HCT116 (cell line): ENCODE measurements at regions not wholly inside any gene's neighbourhood (a gene's known extent, or its start where the extent isn't known, plus 50 kb on each side); places are given as distances from the start of the nearest gene placed in this dataset.

ENCODE experiments used
- ATAC-seq: fragments of 200-7000 bp; cut with Tn5 transposase; 2 replicates; pipeline ENCODE4 v1.9.1; 2020; ENCODE audit warnings: mild to moderate bottlenecking, moderate library complexity
- BruUV-seq: library from RNA; stranded (reverse); fragments of 400-500 nt; replicated peaks from 2 replicates; lab custom pipeline; 2021; lab: Mats Ljungman, UMichigan
- CTCF ChIA-PET: fragments of 300-600 bp; sonication (Branson Sonifier 250); formaldehyde crosslinking; loops from one replicate; lab custom pipeline; 2021; ENCODE audit warnings: antibody characterized with exemption; lab: Charles Lee
- POLR2A ChIA-PET: fragments of 300-600, 350-600 bp; sonication (Branson Sonifier 250); formaldehyde crosslinking; loops from one replicate; lab custom pipeline; 2021; ENCODE audit warnings: antibody characterized with exemption; lab: Charles Lee
- RAD21 ChIA-PET, 2 experiments: fragments of 300-600 bp; sonication (Branson Sonifier 250); formaldehyde crosslinking; loops; one replicate each; lab custom pipeline; 2023; ENCODE audit warnings: low total read pairs in 2 of 2; ENCODE audit not compliant: uncharacterized antibody in 2 of 2, unreplicated experiment in 2 of 2, low non-redundant PET in 1 of 2; lab: Charles Lee
- DNase-seq: peaks from one replicate; pipeline ENCODE4 v3.0.0-alpha.2; 2010; ENCODE audit warnings: low read depth, low spot score
- H2AFZ ChIP-seq: fragments of 200-600 bp; shearing (Covaris generic), sonication (generic); 2 replicates; pipeline ENCODE4 v1.6.1; 2017; ENCODE audit warnings: low read depth, mixed run types, mixed read lengths, antibody characterized with exemption, low read length; ENCODE audit not compliant: poor library complexity, severe bottlenecking
- H3K27ac ChIP-seq: 2 replicates; pipeline ENCODE4 v1.5.1; 2012; ENCODE audit warnings: low read depth, low read length
- H3K27me3 ChIP-seq: fragments of 200-600 bp; sonication (generic); 2 replicates; pipeline ENCODE4 v1.6.1; 2016; ENCODE audit warnings: mixed run types, low read length, mixed read lengths; ENCODE audit not compliant: insufficient read depth
- H3K36me3 ChIP-seq, 2 experiments: fragments of 200-500 bp in 1 of 2; fragments of 200-600 bp in 1 of 2; sonication (Bioruptor generic) in 1 of 2; sonication (generic) in 1 of 2; 2 replicates each; pipeline versions ENCODE4 v1.5.1 to v1.6.1; 2014 to 2016; ENCODE audit warnings: low read length in 2 of 2, inconsistent platforms in 1 of 2, mixed read lengths in 1 of 2, mixed run types in 1 of 2; ENCODE audit not compliant: insufficient read depth in 2 of 2, control insufficient read depth in 1 of 2
- H3K4me1 ChIP-seq, 2 experiments: fragments of 200-600 bp in 1 of 2; sonication (generic) in 1 of 2; 2 replicates each; pipeline versions ENCODE4 v1.5.1 to v1.6.1; 2012 to 2017; ENCODE audit warnings: low read length in 2 of 2, inconsistent platforms in 1 of 2, mild to moderate bottlenecking in 1 of 2, mixed read lengths in 1 of 2, mixed run types in 1 of 2, moderate library complexity in 1 of 2; ENCODE audit not compliant: insufficient read depth in 2 of 2, control insufficient read depth in 1 of 2
- H3K4me2 ChIP-seq: fragments of 200-600 bp; sonication (generic); 2 replicates; pipeline ENCODE4 v1.6.1; 2017; ENCODE audit warnings: mixed run types, low read length, mixed read lengths
- H3K4me3 ChIP-seq, 2 experiments: fragments of 200-600 bp in 1 of 2; sonication (generic) in 1 of 2; replicated peaks in 1 of 2; 2 replicates each; pipeline ENCODE4 v1.5.1; 2011 to 2016; ENCODE audit warnings: low read length in 2 of 2, control low read depth in 1 of 2, low read depth in 1 of 2, mild to moderate bottlenecking in 1 of 2, mixed read lengths in 1 of 2, mixed run types in 1 of 2
- H3K79me2 ChIP-seq: fragments of 200-600 bp; sonication (generic); 2 replicates; pipeline ENCODE4 v1.6.1; 2017; ENCODE audit warnings: mild to moderate bottlenecking, mixed run types, low read length, moderate library complexity, mixed read lengths; ENCODE audit not compliant: insufficient read depth
- H3K9ac ChIP-seq: fragments of 200-600 bp; sonication (generic); 2 replicates; pipeline ENCODE4 v1.6.1; 2016; ENCODE audit warnings: low read length, mixed read lengths
- H3K9me2 ChIP-seq: fragments of 200-600 bp; sonication (generic), shearing (Covaris generic); 2 replicates; pipeline ENCODE4 v1.6.1; 2017; ENCODE audit warnings: mixed run types, mild to moderate bottlenecking, moderate library complexity; ENCODE audit not compliant: insufficient read depth
- H3K9me3 ChIP-seq, 2 experiments: fragments of 200-500 bp in 1 of 2; fragments of 200-600 bp in 1 of 2; sonication (Bioruptor generic) in 1 of 2; sonication (generic) in 1 of 2; 2 replicates each; pipeline ENCODE4 v1.6.1; 2014 to 2017; ENCODE audit warnings: low read length in 2 of 2, mixed read lengths in 2 of 2, inconsistent platforms in 1 of 2, low read depth in 1 of 2, mild to moderate bottlenecking in 1 of 2, mixed run types in 1 of 2, moderate library complexity in 1 of 2; ENCODE audit not compliant: control insufficient read depth in 1 of 2, insufficient read depth in 1 of 2
- H4K20me1 ChIP-seq: fragments of 200-600 bp; sonication (generic), shearing (Covaris generic); 2 replicates; pipeline ENCODE4 v1.6.1; 2017; ENCODE audit warnings: mixed run types, mild to moderate bottlenecking, moderate library complexity; ENCODE audit not compliant: insufficient read depth
- CBX3 ChIP-seq: IDR thresholded peaks from 2 replicates; pipeline ENCODE4 v1.6.1; 2012; ENCODE audit warnings: low read depth
- CEBPB ChIP-seq: IDR thresholded peaks from 2 replicates; pipeline ENCODE4 v1.6.1; 2012; ENCODE audit warnings: low read depth
- EGR1 ChIP-seq: IDR thresholded peaks from 2 replicates; pipeline ENCODE4 v1.6.1; 2012; ENCODE audit warnings: low read depth
- EZH2phosphoT487 ChIP-seq: fragments of 200-600 bp; IDR thresholded peaks from 2 replicates; pipeline ENCODE4 v1.6.1; 2018; ENCODE audit warnings: antibody characterized with exemption, borderline replicate concordance
- FOSL1 ChIP-seq: IDR thresholded peaks from 2 replicates; pipeline ENCODE4 v1.6.1; 2012; ENCODE audit warnings: low read depth
- POLR2AphosphoS5 ChIP-seq: IDR thresholded peaks from 2 replicates; pipeline ENCODE4 v1.6.1; 2011; ENCODE audit warnings: mild to moderate bottlenecking, low read depth, low read length, moderate library complexity
- SIN3A ChIP-seq: IDR thresholded peaks from 2 replicates; pipeline ENCODE4 v1.6.1; 2012; ENCODE audit warnings: low read depth
- SP1 ChIP-seq: IDR thresholded peaks from 2 replicates; pipeline ENCODE4 v1.6.1; 2012; ENCODE audit warnings: low read depth
- YY1 ChIP-seq: IDR thresholded peaks from 2 replicates; pipeline ENCODE4 v1.6.1; 2011; ENCODE audit warnings: low read length, low read depth, moderate library complexity, mild to moderate bottlenecking; ENCODE audit not compliant: insufficient replicate concordance; ENCODE audit errors: extremely low read depth
- ZNF274 ChIP-seq: fragments of 200-500 bp; sonication (Bioruptor generic); IDR thresholded peaks from 2 replicates; pipeline ENCODE4 v1.6.1; 2014; ENCODE audit warnings: mild to moderate bottlenecking, low read depth, low read length, inconsistent platforms
- intact Hi-C: fragments of 100-400 bp; cut with micrococcal nuclease; formaldehyde crosslinking; loops from 2 replicates; pipeline ENCODE4 v1.10.0; 2022
- TF ChIP-seq, protein P1 (sequence below): IDR thresholded peaks from 2 replicates; pipeline ENCODE4 v1.6.1; 2011; ENCODE audit warnings: mild to moderate bottlenecking, low read length, moderate library complexity; ENCODE audit not compliant: insufficient replicate concordance; ENCODE audit errors: extremely low read depth
- TF ChIP-seq, protein P2 (sequence below): IDR thresholded peaks from 2 replicates; pipeline ENCODE4 v1.6.1; 2012
- TF ChIP-seq, protein P3 (sequence below), 3 experiments: fragments of 200-600 bp in 1 of 3; sonication (generic) in 1 of 3; IDR thresholded peaks in 2 of 3; conservative IDR thresholded peaks in 1 of 3; 2 replicates each; pipeline ENCODE4 v1.5.1; 2012 to 2017; ENCODE audit warnings: low read depth in 2 of 3, low read length in 2 of 3, antibody characterized with exemption in 1 of 3, borderline replicate concordance in 1 of 3, control low read depth in 1 of 3, mild to moderate bottlenecking in 1 of 3, mixed read lengths in 1 of 3, mixed run types in 1 of 3, moderate library complexity in 1 of 3; ENCODE audit not compliant: insufficient read depth in 1 of 3

DNA sequence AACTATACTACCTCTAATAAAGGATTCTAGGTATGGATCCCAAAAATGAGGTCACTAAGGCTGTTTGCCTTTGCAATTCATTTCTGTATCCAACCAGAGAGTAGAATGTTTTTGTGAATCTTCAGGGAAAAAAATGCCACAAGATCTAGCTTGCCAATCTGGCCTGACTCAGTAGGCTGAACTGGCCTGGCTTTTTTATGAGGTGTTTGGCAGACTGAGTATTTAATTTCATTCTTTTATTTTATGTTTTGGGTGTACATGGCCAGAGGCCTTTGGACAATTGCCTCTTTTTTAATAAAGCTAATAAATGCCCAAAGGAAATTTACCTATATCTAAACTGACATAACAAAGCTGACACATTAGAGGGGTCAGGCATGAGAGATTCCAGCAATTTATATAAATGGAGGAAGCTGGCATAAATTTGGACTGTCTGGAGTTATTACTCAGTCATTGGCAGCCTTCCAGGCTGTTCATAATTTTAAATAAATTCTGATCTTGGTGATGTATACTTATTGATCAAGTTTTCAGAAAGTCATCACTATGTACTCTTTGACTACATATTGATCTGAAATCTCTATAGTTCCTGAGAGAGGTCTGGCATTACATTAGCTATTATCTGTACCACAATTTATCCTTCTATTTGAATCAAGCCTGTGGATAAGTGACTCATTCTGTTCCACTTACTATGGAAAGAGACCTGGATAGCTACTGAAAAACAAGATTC, 376.4 kb upstream of the NOCT start:
- no peak overlapping the region for H3K9ac ChIP-seq
- CTCF ChIA-PET: no interaction called here
- 0 out of 4 replicates have a peak, but pooled peaks cover 0 to 4% of the 10 kb centered on the region in 2 experiments for H3K4me1 ChIP-seq
- RAD21 ChIA-PET: no interaction called here
- H2AFZ ChIP-seq: no peak overlapping the region
- intact Hi-C loops: no loop called here
- ATAC-seq (no peak), DNase-seq (no peak)
- no peak overlapping the region for H3K4me2 ChIP-seq
- POLR2A ChIA-PET: no interaction called here
- no peaks in the 10 kb centered on the region for H3K27me3 ChIP-seq
- no TSS peak for BruUV-seq
- H3K79me2 ChIP-seq: no peaks in the 10 kb centered on the region
- no peaks in the 10 kb centered on the region for H4K20me1 ChIP-seq
- H3K36me3 ChIP-seq: no peaks in the 10 kb centered on the region
- no peaks in the 10 kb centered on the region for H3K9me3 ChIP-seq
- no peak overlapping the region for H3K27ac ChIP-seq
- H3K4me3 ChIP-seq: no peak overlapping the region
- TF ChIP-seq CEBPB (no peak), YY1 (no peak), CBX3 (no peak), ZNF274 (no peak), FOSL1 (no peak)
- TF ChIP-seq, all 23 proteins: peak for 0
- H3K9me2 ChIP-seq: no peaks in the 10 kb centered on the region

DNA sequence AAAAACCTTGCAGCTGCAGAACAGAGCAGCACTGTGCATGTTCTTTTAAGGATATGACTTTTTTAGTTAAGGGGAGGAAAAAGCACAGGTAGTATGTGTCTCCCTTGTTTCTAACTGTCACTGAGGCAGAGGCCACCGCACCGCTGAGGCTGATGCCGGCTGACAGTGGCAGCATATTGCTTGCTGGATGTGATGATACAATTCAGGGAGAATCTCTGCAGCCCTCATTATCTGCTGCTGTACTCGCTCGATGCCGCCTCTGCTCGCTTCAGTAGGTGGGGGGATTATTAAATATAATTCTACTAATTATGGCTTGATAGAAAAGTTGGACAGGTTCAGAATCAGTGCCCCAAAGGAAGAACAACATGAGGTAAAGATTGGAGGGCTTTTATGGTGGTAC, 378.8 kb upstream of the NOCT start:
- intact Hi-C loops: no loop called here
- no peak overlapping the region for H3K4me2 ChIP-seq
- DNase-seq: no peak
- H2AFZ ChIP-seq: no peak overlapping the region
- ATAC-seq: no peak
- 0 out of 4 replicates have a peak, but pooled peaks cover 0 to 4% of the 10 kb centered on the region in 2 experiments for H3K4me1 ChIP-seq
- no peaks in the 10 kb centered on the region for H3K9me3 ChIP-seq
- ChIA-PET RAD21 (no interaction called here), CTCF (no interaction called here), POLR2A (no interaction called here)
- H3K79me2 ChIP-seq: no peaks in the 10 kb centered on the region
- no peaks in the 10 kb centered on the region for H4K20me1 ChIP-seq
- H3K27me3 ChIP-seq: no peaks in the 10 kb centered on the region
- H3K36me3 ChIP-seq: no peaks in the 10 kb centered on the region
- H3K4me3 ChIP-seq: no peak overlapping the region
- H3K27ac ChIP-seq: no peak overlapping the region
- H3K9ac ChIP-seq: no peak overlapping the region
- no TSS peak for BruUV-seq
- no peaks in the 10 kb centered on the region for H3K9me2 ChIP-seq
- TF ChIP-seq FOSL1: no peak
- TF ChIP-seq SP1: no peak
- TF ChIP-seq EGR1: no peak
- no peak for TF ChIP-seq EZH2phosphoT487
- TF ChIP-seq, protein P1, sequence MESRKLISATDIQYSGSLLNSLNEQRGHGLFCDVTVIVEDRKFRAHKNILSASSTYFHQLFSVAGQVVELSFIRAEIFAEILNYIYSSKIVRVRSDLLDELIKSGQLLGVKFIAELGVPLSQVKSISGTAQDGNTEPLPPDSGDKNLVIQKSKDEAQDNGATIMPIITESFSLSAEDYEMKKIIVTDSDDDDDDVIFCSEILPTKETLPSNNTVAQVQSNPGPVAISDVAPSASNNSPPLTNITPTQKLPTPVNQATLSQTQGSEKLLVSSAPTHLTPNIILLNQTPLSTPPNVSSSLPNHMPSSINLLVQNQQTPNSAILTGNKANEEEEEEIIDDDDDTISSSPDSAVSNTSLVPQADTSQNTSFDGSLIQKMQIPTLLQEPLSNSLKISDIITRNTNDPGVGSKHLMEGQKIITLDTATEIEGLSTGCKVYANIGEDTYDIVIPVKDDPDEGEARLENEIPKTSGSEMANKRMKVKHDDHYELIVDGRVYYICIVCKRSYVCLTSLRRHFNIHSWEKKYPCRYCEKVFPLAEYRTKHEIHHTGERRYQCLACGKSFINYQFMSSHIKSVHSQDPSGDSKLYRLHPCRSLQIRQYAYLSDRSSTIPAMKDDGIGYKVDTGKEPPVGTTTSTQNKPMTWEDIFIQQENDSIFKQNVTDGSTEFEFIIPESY: no peak
- TF ChIP-seq, protein P2, sequence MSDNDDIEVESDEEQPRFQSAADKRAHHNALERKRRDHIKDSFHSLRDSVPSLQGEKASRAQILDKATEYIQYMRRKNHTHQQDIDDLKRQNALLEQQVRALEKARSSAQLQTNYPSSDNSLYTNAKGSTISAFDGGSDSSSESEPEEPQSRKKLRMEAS: no peak
- TF ChIP-seq POLR2AphosphoS5: no peak
- no peak for TF ChIP-seq ZNF274
- TF ChIP-seq, protein P3, sequence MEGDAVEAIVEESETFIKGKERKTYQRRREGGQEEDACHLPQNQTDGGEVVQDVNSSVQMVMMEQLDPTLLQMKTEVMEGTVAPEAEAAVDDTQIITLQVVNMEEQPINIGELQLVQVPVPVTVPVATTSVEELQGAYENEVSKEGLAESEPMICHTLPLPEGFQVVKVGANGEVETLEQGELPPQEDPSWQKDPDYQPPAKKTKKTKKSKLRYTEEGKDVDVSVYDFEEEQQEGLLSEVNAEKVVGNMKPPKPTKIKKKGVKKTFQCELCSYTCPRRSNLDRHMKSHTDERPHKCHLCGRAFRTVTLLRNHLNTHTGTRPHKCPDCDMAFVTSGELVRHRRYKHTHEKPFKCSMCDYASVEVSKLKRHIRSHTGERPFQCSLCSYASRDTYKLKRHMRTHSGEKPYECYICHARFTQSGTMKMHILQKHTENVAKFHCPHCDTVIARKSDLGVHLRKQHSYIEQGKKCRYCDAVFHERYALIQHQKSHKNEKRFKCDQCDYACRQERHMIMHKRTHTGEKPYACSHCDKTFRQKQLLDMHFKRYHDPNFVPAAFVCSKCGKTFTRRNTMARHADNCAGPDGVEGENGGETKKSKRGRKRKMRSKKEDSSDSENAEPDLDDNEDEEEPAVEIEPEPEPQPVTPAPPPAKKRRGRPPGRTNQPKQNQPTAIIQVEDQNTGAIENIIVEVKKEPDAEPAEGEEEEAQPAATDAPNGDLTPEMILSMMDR (IDR thresholded peaks at IDR 0.05 in 2 of 3, conservative IDR thresholded peaks at IDR 0.05 in 1 of 3; ENCODE audit: borderline replicate concordance in 1 of 3, insufficient read depth in 1 of 3, low read depth in 2 of 3, low read length in 2 of 3): no peak
- no peak for TF ChIP-seq SIN3A
